IMR-90 (cell line): ENCODE measurements at regions not wholly inside any gene's neighbourhood (a gene's known extent, or its start where the extent isn't known, plus 50 kb on each side); places are given as distances from the start of the nearest gene placed in this dataset.

ENCODE experiments used
- ATAC-seq: fragments of 200-7000 bp; cut with Tn5 transposase; 2 replicates; pipeline ENCODE4 v1.9.1; 2020; ENCODE audit warnings: low read depth, mild to moderate bottlenecking, moderate library complexity
- BruUV-seq: library from RNA; stranded (reverse); fragments of 400-500 nt; replicated peaks from 2 replicates; lab custom pipeline; 2021; lab: Mats Ljungman, UMichigan
- CTCF ChIA-PET: fragments of 300-600 bp; formaldehyde crosslinking; extraction: SDS; loops from one replicate; lab custom pipeline; 2021; ENCODE audit warnings: antibody characterized with exemption; lab: Yijun Ruan, JAX
- POLR2A ChIA-PET: fragments of 300-600 bp; sonication (Branson Sonifier 250); formaldehyde crosslinking; loops from one replicate; lab custom pipeline; 2022; ENCODE audit warnings: antibody characterized with exemption; ENCODE audit not compliant: unreplicated experiment; lab: Charles Lee
- DNase-seq: peaks from one replicate; pipeline ENCODE4 v3.0.0; 2013
- H2AFZ ChIP-seq: replicated peaks from 2 replicates; pipeline ENCODE3; 2013; ENCODE audit warnings: low read length, mild to moderate bottlenecking; ENCODE audit not compliant: poor library complexity
- H2AK5ac ChIP-seq: 2 replicates; pipeline ENCODE4 v1.6.1; 2013; ENCODE audit warnings: low read depth, low read length, inconsistent platforms
- H2AK9ac ChIP-seq: replicated peaks from 2 replicates; pipeline ENCODE3; 2013; ENCODE audit warnings: mild to moderate bottlenecking, low read depth, low read length, moderate library complexity; ENCODE audit not compliant: poor library complexity
- H2BK120ac ChIP-seq: 2 replicates; pipeline ENCODE4 v1.6.1; 2013; ENCODE audit warnings: low read depth, low read length, inconsistent platforms
- H2BK15ac ChIP-seq: 3 replicates; pipeline ENCODE4 v1.6.1; 2013; ENCODE audit warnings: low read depth, low read length, inconsistent platforms
- H2BK20ac ChIP-seq: 2 replicates; pipeline ENCODE4 v1.6.1; 2013; ENCODE audit warnings: low read depth, mild to moderate bottlenecking, inconsistent platforms, low read length, moderate library complexity
- H2BK5ac ChIP-seq: 2 replicates; pipeline ENCODE4 v1.6.1; 2013; ENCODE audit warnings: mild to moderate bottlenecking, low read depth, low read length, inconsistent platforms; ENCODE audit not compliant: poor library complexity, severe bottlenecking
- H3K14ac ChIP-seq: replicated peaks from 2 replicates; pipeline ENCODE4 v1.6.1; 2013; ENCODE audit warnings: low read depth, low read length, inconsistent platforms
- H3K18ac ChIP-seq: 2 replicates; pipeline ENCODE4 v1.6.1; 2013; ENCODE audit warnings: low read depth, low read length, control low read depth
- H3K23ac ChIP-seq: 2 replicates; pipeline ENCODE4 v1.6.1; 2013; ENCODE audit warnings: low read depth, low read length, inconsistent platforms
- H3K27ac ChIP-seq: 2 replicates; pipeline ENCODE4 v1.5.1; 2013; ENCODE audit warnings: mild to moderate bottlenecking, control low read depth, low read length; ENCODE audit not compliant: insufficient read depth
- H3K27me3 ChIP-seq: 2 replicates; pipeline ENCODE4 v1.6.1; 2013; ENCODE audit warnings: low read length; ENCODE audit not compliant: control insufficient read depth, insufficient read depth
- H3K36me3 ChIP-seq: 2 replicates; pipeline ENCODE4 v1.6.1; 2013; ENCODE audit warnings: low read length, mixed read lengths; ENCODE audit not compliant: control insufficient read depth, insufficient read depth
- H3K4ac ChIP-seq: 2 replicates; pipeline ENCODE4 v1.6.1; 2013; ENCODE audit warnings: low read depth, low read length, inconsistent platforms
- H3K4me1 ChIP-seq: 2 replicates; pipeline ENCODE4 v1.6.1; 2013; ENCODE audit warnings: low read length, mixed read lengths; ENCODE audit not compliant: control insufficient read depth, insufficient read depth
- H3K4me2 ChIP-seq: 2 replicates; pipeline ENCODE4 v1.6.1; 2013; ENCODE audit warnings: low read depth, mild to moderate bottlenecking, control low read depth, low read length, moderate library complexity
- H3K4me3 ChIP-seq: 2 replicates; pipeline ENCODE4 v1.5.1; 2013; ENCODE audit warnings: low read depth, mild to moderate bottlenecking, control low read depth, low read length, moderate library complexity; ENCODE audit not compliant: insufficient read depth
- H3K56ac ChIP-seq: 2 replicates; pipeline ENCODE4 v1.6.1; 2013; ENCODE audit warnings: low read length, inconsistent platforms; ENCODE audit not compliant: insufficient read depth; ENCODE audit errors: extremely low read depth
- H3K79me1 ChIP-seq, 2 experiments: 2 replicates each; pipeline ENCODE4 v1.6.1; 2013; ENCODE audit warnings: low read length in 2 of 2, inconsistent platforms in 1 of 2, low read depth in 1 of 2
- H3K9ac ChIP-seq: 2 replicates; pipeline ENCODE4 v1.6.1; 2013; ENCODE audit warnings: low read depth, low read length, control low read depth
- H3K9me1 ChIP-seq: 2 replicates; pipeline ENCODE4 v1.6.1; 2013; ENCODE audit warnings: low read length, inconsistent platforms; ENCODE audit not compliant: insufficient read depth
- H3K9me3 ChIP-seq: 2 replicates; pipeline ENCODE4 v1.6.1; 2013; ENCODE audit warnings: low read length; ENCODE audit not compliant: control insufficient read depth, insufficient read depth
- H4K20me1 ChIP-seq: 2 replicates; pipeline ENCODE4 v1.6.1; 2013; ENCODE audit warnings: low read length, inconsistent platforms; ENCODE audit not compliant: insufficient read depth
- H4K5ac ChIP-seq: 2 replicates; pipeline ENCODE4 v1.6.1; 2013; ENCODE audit warnings: mild to moderate bottlenecking, low read depth, low read length, control low read depth
- H4K8ac ChIP-seq, 2 experiments: 2 replicates each; pipeline ENCODE4 v1.6.1; 2013; ENCODE audit warnings: low read depth in 2 of 2, low read length in 2 of 2, control low read depth in 1 of 2, inconsistent platforms in 1 of 2
- H4K91ac ChIP-seq: 2 replicates; pipeline ENCODE4 v1.6.1; 2013; ENCODE audit warnings: low read depth, low read length, inconsistent platforms; ENCODE audit not compliant: insufficient read depth
- BHLHE40 ChIP-seq: fragments of 150-350 bp; IDR thresholded peaks from 2 replicates; pipeline ENCODE4 v1.6.1; 2016; ENCODE audit warnings: mild to moderate bottlenecking, low read depth, low read length
- CEBPB ChIP-seq: IDR thresholded peaks from 2 replicates; pipeline ENCODE4 v1.6.1; 2012; ENCODE audit warnings: low read depth, low read length, improper control_type of control experiment
- CHD1 ChIP-seq: IDR thresholded peaks from 2 replicates; pipeline ENCODE4 v1.6.1; 2012; ENCODE audit warnings: low read depth, low read length, improper control_type of control experiment
- CTCF ChIP-seq: conservative IDR thresholded peaks from 2 replicates; pipeline ENCODE4 v1.5.1; 2012; ENCODE audit warnings: mild to moderate bottlenecking, low read depth, low read length, improper control_type of control experiment
- ELK1 ChIP-seq: fragments of 150-350 bp; IDR thresholded peaks from 2 replicates; pipeline ENCODE4 v1.6.1; 2016; ENCODE audit warnings: low read depth, mild to moderate bottlenecking, low read length, moderate library complexity, borderline replicate concordance
- MAZ ChIP-seq: IDR thresholded peaks from 2 replicates; pipeline ENCODE4 v1.6.1; 2012; ENCODE audit warnings: low read depth, mild to moderate bottlenecking, low read length, improper control_type of control experiment, moderate library complexity, borderline replicate concordance
- POLR2A ChIP-seq: IDR thresholded peaks from 2 replicates; pipeline ENCODE4 v1.6.1; 2012; ENCODE audit warnings: mild to moderate bottlenecking, low read depth, low read length
- RAD21 ChIP-seq: IDR thresholded peaks from 2 replicates; pipeline ENCODE4 v1.6.1; 2012; ENCODE audit warnings: low read length, improper control_type of control experiment
- RFX5 ChIP-seq: IDR thresholded peaks from 2 replicates; pipeline ENCODE4 v1.8.0; 2012; ENCODE audit warnings: low read depth, mild to moderate bottlenecking, low read length, moderate library complexity
- SMC3 ChIP-seq: fragments of 150-350 bp; IDR thresholded peaks from 2 replicates; pipeline ENCODE4 v1.6.1; 2016; ENCODE audit warnings: low read depth, mild to moderate bottlenecking, antibody characterized with exemption, low read length, moderate library complexity
- USF2 ChIP-seq: fragments of 150-350 bp; IDR thresholded peaks from 2 replicates; pipeline ENCODE4 v1.6.1; 2017; ENCODE audit warnings: mild to moderate bottlenecking, antibody characterized with exemption, low read length, low read depth
- WGBS, 2 experiments: methylation state at CpG; one replicate each; pipeline versions ENCODE4 v1.1.5 to v1.1.7; 2013; ENCODE audit warnings: missing lambda C conversion rate in 2 of 2; ENCODE audit not compliant: insufficient read length in 1 of 2; ENCODE audit errors: extremely low coverage in 2 of 2; 5-methylcytosine and 5-hydroxymethylcytosine counted together
- dilution Hi-C: fragments of 300-500 bp; cut with HindIII; formaldehyde crosslinking; loops from one replicate; pipeline ENCODE4 v1.14.3; 2018; ENCODE audit warnings: low sequenced_read_pairs; ENCODE audit not compliant: unreplicated experiment
- in situ Hi-C: fragments of 300-500 bp; cut with MboI; formaldehyde crosslinking; loops from 3 replicates; pipeline ENCODE4 v1.14.3; 2019; ENCODE audit warnings: low sequenced_read_pairs, inconsistent platforms, mixed read lengths
- intact Hi-C: fragments of 100-400 bp; cut with micrococcal nuclease; formaldehyde crosslinking; loops from 2 replicates; pipeline ENCODE4 v1.10.0; 2022

GRCh38 chr7:25727446-25727845 lies 424.6 kb upstream of the NFE2L3 start:
- TF ChIP-seq RAD21 (no peak), SMC3 (no peak), USF2 (no peak), ELK1 (no peak), MAZ (no peak), CEBPB (no peak), CHD1 (no peak), RFX5 (no peak), BHLHE40 (no peak), CTCF (no peak), POLR2A (no peak)
- Histone ChIP-seq H3K4me3 (no peak overlapping the region), H3K27me3 (peaks cover 2% of the 10 kb centered on the region; the same call in 1 of the 2 replicates), H3K9me1 (no peaks in the 10 kb centered on the region), H2AK5ac (no peak overlapping the region), H3K79me1 (no peaks in the 10 kb centered on the region), H3K27ac (no peak overlapping the region), H3K4ac (no peak overlapping the region), H3K18ac (no peak overlapping the region; the same call in 1 of the 2 replicates), H3K9ac (no peak overlapping the region), H3K56ac (0 out of 2 replicates have a peak overlapping the region, but pooled peaks have one; percentile 5), H2BK15ac (no peak overlapping the region), H2AK9ac (no peak overlapping the region), H2BK5ac (no peak overlapping the region), H2AFZ (no peak overlapping the region), H3K23ac (no peak overlapping the region), H2BK120ac (no peak overlapping the region), H3K14ac (no peak overlapping the region), H3K9me3 (no peaks in the 10 kb centered on the region), H3K4me2 (no peak overlapping the region), H4K91ac (no peak overlapping the region), H4K8ac (no peak overlapping the region), H3K36me3 (no peaks in the 10 kb centered on the region), H4K20me1 (no peaks in the 10 kb centered on the region), H2BK20ac (no peak overlapping the region), H3K4me1 (peaks cover 13% of the 10 kb centered on the region; the same call in 1 of the 2 replicates), H4K5ac (no peak overlapping the region; the same call in 1 of the 2 replicates)
- no peak for DNase-seq
- ChIA-PET POLR2A (no interaction called here), CTCF (no interaction called here)
- no peak for ATAC-seq
- WGBS, 2 experiments, result no CpG with 5 or more reads among the region's 2 CpGs
- dilution Hi-C loops, result no loop called here
- in situ Hi-C loops, result no loop called here
- intact Hi-C loops, result no loop called here
- BruUV-seq, result no TSS peak
